A549 (cell line): ENCODE measurements at regions not wholly inside any gene's neighbourhood (a gene's known extent, or its start where the extent isn't known, plus 50 kb on each side); places are given as distances from the start of the nearest gene placed in this dataset.

Experiments
- BHLHE40 ChIP-seq: IDR thresholded peaks from 2 replicates; pipeline ENCODE4 v1.6.1; 2012; ENCODE audit warnings: low read depth, low read length, inconsistent platforms
- CEBPB ChIP-seq, 2 experiments: fragments of >200 bp in 1 of 2; sonication (Bioruptor Twin) in 1 of 2; formaldehyde crosslinking in 1 of 2; IDR thresholded peaks; 2 replicates each; pipeline ENCODE4 v1.6.1; 2012 to 2016
- EP300 ChIP-seq, 2 experiments: fragments of >200 bp; sonication (Bioruptor Twin); formaldehyde crosslinking; IDR thresholded peaks; 2 replicates in 1 of 2; 3 replicates in 1 of 2; pipeline ENCODE4 v1.6.1; 2016 to 2017
- JUNB ChIP-seq: fragments of >200 bp; sonication (Bioruptor Twin); formaldehyde crosslinking; IDR thresholded peaks from 2 replicates; pipeline ENCODE4 v1.6.1; 2016
- KDM1A ChIP-seq: fragments of 200-600 bp; sonication (generic); IDR thresholded peaks from 2 replicates; pipeline ENCODE4 v1.6.1; 2016; ENCODE audit warnings: low read depth, mild to moderate bottlenecking
- MAFK ChIP-seq: fragments of 450-650 bp; IDR thresholded peaks from 2 replicates; pipeline ENCODE4 v1.6.1; 2014; ENCODE audit not compliant: partially characterized antibody
- POLR2A ChIP-seq: IDR thresholded peaks from 2 replicates; pipeline ENCODE4 v1.6.1; 2012; ENCODE audit warnings: mild to moderate bottlenecking, low read length
- RCOR1 ChIP-seq: fragments of 150-350 bp; IDR thresholded peaks from 2 replicates; pipeline ENCODE4 v1.6.1; 2014; ENCODE audit warnings: antibody characterized with exemption, low read length, low read depth
- RFX5 ChIP-seq: fragments of 450-650 bp; IDR thresholded peaks from 2 replicates; pipeline ENCODE4 v1.7.1; 2014; ENCODE audit warnings: antibody characterized with exemption, mild to moderate bottlenecking, moderate library complexity
- RNF2 ChIP-seq: fragments of 200-600 bp; sonication (generic); IDR thresholded peaks from 2 replicates; pipeline ENCODE4 v1.6.1; 2016; ENCODE audit warnings: low read depth, mild to moderate bottlenecking, antibody characterized with exemption, moderate library complexity, borderline replicate concordance
- SMC3 ChIP-seq: fragments of >200 bp; sonication (Bioruptor Twin); formaldehyde crosslinking; IDR thresholded peaks from 3 replicates; pipeline ENCODE4 v1.6.1; 2018; ENCODE audit warnings: inconsistent platforms
- TF ChIP-seq, protein P1 (sequence below): fragments of >200 bp; sonication (Bioruptor Twin); formaldehyde crosslinking; IDR thresholded peaks from 3 replicates; pipeline ENCODE4 v1.5.1; 2016
- TF ChIP-seq, protein P2 (sequence below): fragments of 200-600 bp; sonication (generic); IDR thresholded peaks from 2 replicates; pipeline ENCODE4 v1.6.1; 2016; ENCODE audit warnings: antibody characterized with exemption, mild to moderate bottlenecking, moderate library complexity
- TF ChIP-seq, protein P3 (sequence below): IDR thresholded peaks from 2 replicates; pipeline ENCODE4 v1.6.1; 2012

DNA sequence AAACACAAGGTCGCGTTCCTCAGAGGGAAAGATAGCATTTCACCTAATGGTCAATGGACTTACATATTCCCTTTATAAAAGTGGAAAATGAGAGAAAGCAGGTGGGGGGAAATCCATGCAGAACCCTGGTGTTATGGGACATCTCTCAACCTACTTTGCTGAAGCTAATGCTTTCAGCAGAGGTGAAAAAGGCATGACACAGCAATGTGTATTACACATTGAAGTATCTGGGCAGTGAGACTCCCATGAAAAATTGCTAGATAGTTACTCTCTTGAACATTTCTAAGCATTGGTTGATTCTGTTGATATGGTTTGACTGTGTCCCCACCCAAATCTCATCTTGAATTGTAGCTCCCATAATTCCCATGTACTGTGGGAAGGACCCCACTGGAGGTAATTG, 60.0 kb upstream of the PICALM start:
- TF ChIP-seq, protein P1, sequence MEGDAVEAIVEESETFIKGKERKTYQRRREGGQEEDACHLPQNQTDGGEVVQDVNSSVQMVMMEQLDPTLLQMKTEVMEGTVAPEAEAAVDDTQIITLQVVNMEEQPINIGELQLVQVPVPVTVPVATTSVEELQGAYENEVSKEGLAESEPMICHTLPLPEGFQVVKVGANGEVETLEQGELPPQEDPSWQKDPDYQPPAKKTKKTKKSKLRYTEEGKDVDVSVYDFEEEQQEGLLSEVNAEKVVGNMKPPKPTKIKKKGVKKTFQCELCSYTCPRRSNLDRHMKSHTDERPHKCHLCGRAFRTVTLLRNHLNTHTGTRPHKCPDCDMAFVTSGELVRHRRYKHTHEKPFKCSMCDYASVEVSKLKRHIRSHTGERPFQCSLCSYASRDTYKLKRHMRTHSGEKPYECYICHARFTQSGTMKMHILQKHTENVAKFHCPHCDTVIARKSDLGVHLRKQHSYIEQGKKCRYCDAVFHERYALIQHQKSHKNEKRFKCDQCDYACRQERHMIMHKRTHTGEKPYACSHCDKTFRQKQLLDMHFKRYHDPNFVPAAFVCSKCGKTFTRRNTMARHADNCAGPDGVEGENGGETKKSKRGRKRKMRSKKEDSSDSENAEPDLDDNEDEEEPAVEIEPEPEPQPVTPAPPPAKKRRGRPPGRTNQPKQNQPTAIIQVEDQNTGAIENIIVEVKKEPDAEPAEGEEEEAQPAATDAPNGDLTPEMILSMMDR, result no peak
- TF ChIP-seq, protein P2, sequence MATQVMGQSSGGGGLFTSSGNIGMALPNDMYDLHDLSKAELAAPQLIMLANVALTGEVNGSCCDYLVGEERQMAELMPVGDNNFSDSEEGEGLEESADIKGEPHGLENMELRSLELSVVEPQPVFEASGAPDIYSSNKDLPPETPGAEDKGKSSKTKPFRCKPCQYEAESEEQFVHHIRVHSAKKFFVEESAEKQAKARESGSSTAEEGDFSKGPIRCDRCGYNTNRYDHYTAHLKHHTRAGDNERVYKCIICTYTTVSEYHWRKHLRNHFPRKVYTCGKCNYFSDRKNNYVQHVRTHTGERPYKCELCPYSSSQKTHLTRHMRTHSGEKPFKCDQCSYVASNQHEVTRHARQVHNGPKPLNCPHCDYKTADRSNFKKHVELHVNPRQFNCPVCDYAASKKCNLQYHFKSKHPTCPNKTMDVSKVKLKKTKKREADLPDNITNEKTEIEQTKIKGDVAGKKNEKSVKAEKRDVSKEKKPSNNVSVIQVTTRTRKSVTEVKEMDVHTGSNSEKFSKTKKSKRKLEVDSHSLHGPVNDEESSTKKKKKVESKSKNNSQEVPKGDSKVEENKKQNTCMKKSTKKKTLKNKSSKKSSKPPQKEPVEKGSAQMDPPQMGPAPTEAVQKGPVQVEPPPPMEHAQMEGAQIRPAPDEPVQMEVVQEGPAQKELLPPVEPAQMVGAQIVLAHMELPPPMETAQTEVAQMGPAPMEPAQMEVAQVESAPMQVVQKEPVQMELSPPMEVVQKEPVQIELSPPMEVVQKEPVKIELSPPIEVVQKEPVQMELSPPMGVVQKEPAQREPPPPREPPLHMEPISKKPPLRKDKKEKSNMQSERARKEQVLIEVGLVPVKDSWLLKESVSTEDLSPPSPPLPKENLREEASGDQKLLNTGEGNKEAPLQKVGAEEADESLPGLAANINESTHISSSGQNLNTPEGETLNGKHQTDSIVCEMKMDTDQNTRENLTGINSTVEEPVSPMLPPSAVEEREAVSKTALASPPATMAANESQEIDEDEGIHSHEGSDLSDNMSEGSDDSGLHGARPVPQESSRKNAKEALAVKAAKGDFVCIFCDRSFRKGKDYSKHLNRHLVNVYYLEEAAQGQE, result no peak
- TF ChIP-seq RNF2, result no peak
- TF ChIP-seq JUNB, result no peak
- no peak for TF ChIP-seq MAFK
- TF ChIP-seq BHLHE40, result no peak
- TF ChIP-seq POLR2A, result no peak
- no peak for TF ChIP-seq CEBPB (IDR thresholded peaks at IDR 0.05)
- TF ChIP-seq SMC3, result no peak
- TF ChIP-seq, protein P3, sequence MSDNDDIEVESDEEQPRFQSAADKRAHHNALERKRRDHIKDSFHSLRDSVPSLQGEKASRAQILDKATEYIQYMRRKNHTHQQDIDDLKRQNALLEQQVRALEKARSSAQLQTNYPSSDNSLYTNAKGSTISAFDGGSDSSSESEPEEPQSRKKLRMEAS, result no peak
- TF ChIP-seq RCOR1, result no peak
- no peak for TF ChIP-seq EP300 (IDR thresholded peaks at IDR 0.05)
- no peak for TF ChIP-seq KDM1A
- TF ChIP-seq RFX5, result no peak
